ENCODE measurements at regions not wholly inside any gene's neighbourhood (a gene's known extent, or its start where the extent isn't known, plus 50 kb on each side); places are given as distances from the start of the nearest gene placed in this dataset.

- no peak overlapping the region for H3K4me3 ChIP-seq (replicated peaks in 1 of 2; ENCODE audit: low read depth in 2 of 2, low read length in 2 of 2)
- peak in 1 of 2 donors; percentile 0 for DNase-seq (ENCODE audit: low read depth in 2 of 2)
- TF ChIP-seq CTCF (IDR thresholded peaks at IDR 0.05; ENCODE audit: low read depth, low read length) = no peak
Measured at GRCh38 chrX:93985344-93986307, 311.6 kb downstream of the FAM133A start.

Data from cardiac fibroblast (primary cell).